ENCODE measurements at regions not wholly inside any gene's neighbourhood (a gene's known extent, or its start where the extent isn't known, plus 50 kb on each side); places are given as distances from the start of the nearest gene placed in this dataset.

- TF ChIP-seq CTCF (IDR thresholded peaks at IDR 0.05; ENCODE audit: poor library complexity, severe bottlenecking): no peak
- no peak for TF ChIP-seq POLR2AphosphoS5 (IDR thresholded peaks at IDR 0.05)
- TF ChIP-seq MXI1 (conservative IDR thresholded peaks at IDR 0.05; ENCODE audit: poor library complexity, severe bottlenecking): no peak
- no peak for TF ChIP-seq EP300 (conservative IDR thresholded peaks at IDR 0.05; ENCODE audit: poor library complexity, severe bottlenecking)
- TF ChIP-seq RAD21 (conservative IDR thresholded peaks at IDR 0.05): no peak
- no peak for TF ChIP-seq REST (IDR thresholded peaks at IDR 0.05; ENCODE audit: borderline replicate concordance)
- no peak for TF ChIP-seq EZH2 (IDR thresholded peaks at IDR 0.05; ENCODE audit: borderline replicate concordance, insufficient read depth, low read length, poor library complexity, severe bottlenecking)
- no peak for TF ChIP-seq TAF1 (IDR thresholded peaks at IDR 0.05; ENCODE audit: low read depth)
- no peak for TF ChIP-seq SMC3 (conservative IDR thresholded peaks at IDR 0.05; ENCODE audit: poor library complexity)
These were observed 175.9 kb upstream of the ETAA1 start for GRCh38 chr2:67221266-67221665.
